Stomach (tissue), 4 donors: ENCODE measurements at regions not wholly inside any gene's neighbourhood (a gene's known extent, or its start where the extent isn't known, plus 50 kb on each side); places are given as distances from the start of the nearest gene placed in this dataset.

ENCODE experiments used
- EP300 ChIP-seq: sonication (generic); formaldehyde crosslinking; IDR thresholded peaks from one replicate; pipeline ENCODE4 v1.6.1; 2017; ENCODE audit warnings: antibody characterized with exemption
- POLR2A ChIP-seq, 4 donors: fragments of 450-650 bp; IDR thresholded peaks; one replicate each; pipeline ENCODE4 v1.6.1; 2016; ENCODE audit warnings: antibody characterized with exemption in 4 of 4, control low read depth in 2 of 4, mild to moderate bottlenecking in 1 of 4, moderate library complexity in 1 of 4
- TF ChIP-seq, protein P1 (sequence below), 7 experiments: fragments of 450-650 bp in 4 of 7; fragments of 200-600 bp in 3 of 7; sonication (generic) in 3 of 7; IDR thresholded peaks; one replicate each; pipeline ENCODE4 v1.5.1; 2016 to 2019; ENCODE audit warnings: antibody characterized with exemption in 7 of 7, control low read depth in 2 of 7, mild to moderate bottlenecking in 1 of 7

GRCh38 chr16:9434659-9435058 is 343.2 kb downstream of the HAPSTR1 start:
- TF ChIP-seq POLR2A (IDR thresholded peaks at IDR 0.05) (no peak), EP300 (no peak)
- TF ChIP-seq, protein P1, sequence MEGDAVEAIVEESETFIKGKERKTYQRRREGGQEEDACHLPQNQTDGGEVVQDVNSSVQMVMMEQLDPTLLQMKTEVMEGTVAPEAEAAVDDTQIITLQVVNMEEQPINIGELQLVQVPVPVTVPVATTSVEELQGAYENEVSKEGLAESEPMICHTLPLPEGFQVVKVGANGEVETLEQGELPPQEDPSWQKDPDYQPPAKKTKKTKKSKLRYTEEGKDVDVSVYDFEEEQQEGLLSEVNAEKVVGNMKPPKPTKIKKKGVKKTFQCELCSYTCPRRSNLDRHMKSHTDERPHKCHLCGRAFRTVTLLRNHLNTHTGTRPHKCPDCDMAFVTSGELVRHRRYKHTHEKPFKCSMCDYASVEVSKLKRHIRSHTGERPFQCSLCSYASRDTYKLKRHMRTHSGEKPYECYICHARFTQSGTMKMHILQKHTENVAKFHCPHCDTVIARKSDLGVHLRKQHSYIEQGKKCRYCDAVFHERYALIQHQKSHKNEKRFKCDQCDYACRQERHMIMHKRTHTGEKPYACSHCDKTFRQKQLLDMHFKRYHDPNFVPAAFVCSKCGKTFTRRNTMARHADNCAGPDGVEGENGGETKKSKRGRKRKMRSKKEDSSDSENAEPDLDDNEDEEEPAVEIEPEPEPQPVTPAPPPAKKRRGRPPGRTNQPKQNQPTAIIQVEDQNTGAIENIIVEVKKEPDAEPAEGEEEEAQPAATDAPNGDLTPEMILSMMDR (IDR thresholded peaks at IDR 0.05), result no peak
